ELF-1 (cell line): ENCODE measurements at regions not wholly inside any gene's neighbourhood (a gene's known extent, or its start where the extent isn't known, plus 50 kb on each side); places are given as distances from the start of the nearest gene placed in this dataset.
A peak's percentile ranks its signal among the peaks of the same experiment; 100 is the strongest.
"Not testable (repeated sequence)": the region's sequence is repeated elsewhere in the genome, so short reads cannot be mapped to it uniquely, and the experiment has no call there.

Experiments used
- DNase-seq: peaks from one replicate; pipeline ENCODE4 v3.0.0-alpha.2; 2016; ENCODE audit warnings: low read depth, low spot score

- DNase-seq, result peak; percentile 34
Observed at GRCh38 chr4:178963446-178964045, 1521.3 kb upstream of the AGA start.

- DNase-seq, result no peak
Observed at GRCh38 chr4:178966644-178967043, 1524.4 kb upstream of the AGA start.

DNA sequence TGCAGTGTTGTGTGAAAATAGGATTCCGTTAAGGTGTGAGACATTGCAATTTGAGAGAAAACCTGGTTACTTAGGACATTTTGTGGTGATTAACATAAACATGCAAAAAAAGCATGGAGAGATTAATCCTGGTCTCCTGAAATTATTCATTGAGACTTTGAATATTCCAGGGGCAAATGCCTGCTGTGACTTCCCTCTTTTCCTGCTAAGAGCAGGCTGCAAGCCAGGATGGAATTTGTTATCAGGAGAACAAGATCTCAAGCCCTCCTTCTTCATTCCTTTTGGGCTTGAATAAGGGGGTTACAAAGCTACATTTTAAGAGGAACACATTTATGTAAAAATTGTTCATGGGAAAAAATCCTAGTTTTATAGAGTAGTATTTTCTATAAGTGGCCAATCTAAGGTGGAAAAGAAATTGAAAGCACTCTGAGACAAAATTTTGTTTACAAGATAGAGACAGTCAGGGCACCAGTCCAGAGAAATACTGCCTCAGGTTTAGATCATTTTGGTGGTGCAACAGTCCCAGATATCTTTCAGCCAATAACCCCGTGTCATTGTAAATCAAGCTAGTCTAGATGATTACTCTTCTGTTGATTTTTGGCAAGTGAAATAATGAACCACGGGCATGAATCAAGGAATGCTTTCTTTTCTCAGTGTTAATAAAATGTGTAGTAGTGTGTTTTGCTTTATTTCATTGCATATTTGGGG is 1528.3 kb upstream of the AGA start:
- DNase-seq, result no peak

GRCh38 chr4:178976861-178977260 is 1534.6 kb upstream of the AGA start:
- DNase-seq, result no peak

GRCh38 chr4:178993306-178993705 is 1551.1 kb upstream of the AGA start:
- no peak for DNase-seq

GRCh38 chr4:179001918-179002317 is 1559.7 kb upstream of the AGA start:
- no peak for DNase-seq

GRCh38 chr4:179007755-179008154 is 1565.5 kb upstream of the AGA start:
- no peak for DNase-seq

DNA sequence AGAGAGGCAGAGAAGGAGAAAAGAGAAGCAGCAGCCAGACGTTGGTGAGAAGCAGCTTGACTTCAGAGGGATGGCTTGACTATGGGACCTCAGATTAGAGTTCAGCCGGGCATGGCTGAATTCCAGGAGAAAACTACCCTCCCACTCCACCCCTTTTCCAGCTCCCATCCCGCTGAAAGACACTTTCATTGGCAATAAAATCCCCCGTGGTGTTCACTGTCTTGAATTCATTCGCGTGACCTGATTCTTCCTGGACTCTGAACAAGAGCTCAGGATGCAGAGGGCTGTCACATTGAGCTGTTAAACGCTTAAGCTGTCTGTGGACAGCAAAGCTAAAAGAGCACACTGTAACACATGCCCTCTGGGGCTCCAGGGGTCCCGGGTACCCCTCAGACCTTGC is 1575.3 kb upstream of the AGA start:
- DNase-seq, result no peak

- no peak for DNase-seq
Observed at GRCh38 chr4:179027569-179027968, 1585.3 kb upstream of the AGA start.

GRCh38 chr4:179028321-179028720 is 1586.1 kb upstream of the AGA start:
- DNase-seq, result no peak

- no peak for DNase-seq
Observed at GRCh38 chr4:179029683-179030082, 1587.4 kb upstream of the AGA start.

DNA sequence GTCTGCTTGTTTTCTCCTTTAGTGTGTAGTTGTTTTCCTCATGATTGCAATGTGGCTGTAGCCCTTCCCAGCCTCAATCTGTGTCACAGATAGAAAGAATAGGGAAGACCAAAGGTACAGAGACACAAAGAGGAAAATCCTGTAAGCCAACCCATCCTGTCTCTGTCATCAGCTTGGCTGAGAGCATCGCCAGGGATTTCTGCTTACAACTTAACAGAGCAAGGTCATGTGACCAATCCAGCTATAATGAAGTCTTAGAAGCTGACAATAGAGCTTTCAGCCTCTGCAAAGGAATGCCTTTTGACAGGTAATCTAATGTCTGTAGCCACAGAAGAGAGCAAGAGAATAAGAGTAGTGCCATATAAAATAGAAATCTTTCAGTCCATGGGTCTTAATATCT is 1598.0 kb upstream of the AGA start:
- DNase-seq, result no peak

GRCh38 chr4:179048839-179049453 is 1606.7 kb upstream of the AGA start:
- DNase-seq, result no peak

DNA sequence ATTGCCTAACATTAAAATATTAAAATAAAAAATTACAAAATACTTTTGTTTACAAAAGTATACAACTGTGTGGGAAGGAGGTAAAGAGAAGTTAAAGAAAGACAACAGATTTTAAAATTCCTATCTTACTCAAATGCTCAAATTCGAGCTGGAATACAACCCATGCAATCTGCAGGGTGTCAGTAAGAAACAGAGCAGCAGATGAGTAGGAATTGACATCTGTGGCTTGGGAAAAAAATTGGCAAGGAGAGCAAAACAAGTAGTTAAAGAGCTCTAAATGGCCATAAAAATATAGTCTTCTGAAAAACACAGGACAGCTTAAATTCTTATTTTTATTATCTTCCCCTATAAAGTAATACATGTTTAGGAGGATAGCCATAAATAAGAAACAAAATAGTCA is 1609.0 kb upstream of the AGA start:
- DNase-seq, result no peak

- DNase-seq, result no peak
Observed at GRCh38 chr4:179059396-179059795, 1617.2 kb upstream of the AGA start.

- DNase-seq, result not testable (repeated sequence)
Observed at GRCh38 chr4:179066254-179066653, 1624.0 kb upstream of the AGA start.

- no peak for DNase-seq
Observed at GRCh38 chr4:179071131-179071530, 1628.9 kb upstream of the AGA start.

- DNase-seq, result peak; percentile 18
Observed at GRCh38 chr4:179076865-179077264, 1634.6 kb upstream of the AGA start.

DNA sequence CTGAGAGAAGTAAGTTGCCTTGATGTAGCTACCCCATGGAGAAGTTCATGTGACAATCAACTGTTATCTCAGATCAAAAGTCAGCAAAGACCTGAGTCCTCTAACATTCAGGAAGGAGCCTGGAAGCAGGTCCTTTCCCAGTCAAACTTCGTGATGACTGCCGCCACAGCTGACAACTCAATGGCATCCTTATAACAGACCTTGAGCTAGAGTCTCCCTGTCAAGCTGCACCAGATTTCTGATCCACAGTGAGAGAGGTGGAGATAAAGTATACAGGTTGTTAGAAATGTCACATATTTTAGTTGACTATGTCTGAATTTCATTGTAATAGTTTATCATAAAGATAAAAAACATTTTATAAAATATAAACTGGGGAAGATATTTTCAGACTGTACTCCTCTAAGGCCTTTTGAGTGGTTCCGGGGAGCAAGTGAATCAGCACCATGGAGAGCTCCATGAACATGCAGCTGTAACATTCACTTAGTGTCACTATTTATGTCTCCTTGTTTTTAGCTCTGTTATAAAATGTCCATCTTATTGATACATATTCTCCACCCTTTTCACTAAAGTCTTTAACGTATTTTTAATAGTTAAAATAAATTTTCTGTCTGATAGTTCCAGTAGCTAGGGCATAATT is 1653.5 kb upstream of the AGA start:
- DNase-seq, result peak; percentile 5

GRCh38 chr4:179097741-179098140 is 1655.5 kb upstream of the AGA start:
- peak; percentile 1 for DNase-seq

DNA sequence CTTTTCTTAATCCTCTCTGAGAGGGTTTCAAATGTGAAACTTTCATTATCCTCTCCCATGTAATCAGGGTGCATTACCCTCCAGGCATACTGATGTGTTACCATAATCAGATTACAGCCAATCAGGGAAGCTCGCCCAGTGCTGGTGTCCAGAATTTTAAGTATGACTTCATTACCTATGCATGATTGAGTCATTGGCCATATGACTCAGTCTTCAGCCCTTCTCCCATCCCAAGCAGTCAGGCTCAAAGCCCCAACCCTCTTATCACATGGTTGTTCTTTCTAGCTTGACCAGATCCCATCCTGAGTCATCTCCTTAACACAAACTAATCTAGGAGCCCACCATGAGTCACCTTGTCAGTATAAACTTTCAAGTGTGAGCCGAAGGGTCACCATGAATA is 1668.1 kb upstream of the AGA start:
- DNase-seq, result peak; percentile 58

DNA sequence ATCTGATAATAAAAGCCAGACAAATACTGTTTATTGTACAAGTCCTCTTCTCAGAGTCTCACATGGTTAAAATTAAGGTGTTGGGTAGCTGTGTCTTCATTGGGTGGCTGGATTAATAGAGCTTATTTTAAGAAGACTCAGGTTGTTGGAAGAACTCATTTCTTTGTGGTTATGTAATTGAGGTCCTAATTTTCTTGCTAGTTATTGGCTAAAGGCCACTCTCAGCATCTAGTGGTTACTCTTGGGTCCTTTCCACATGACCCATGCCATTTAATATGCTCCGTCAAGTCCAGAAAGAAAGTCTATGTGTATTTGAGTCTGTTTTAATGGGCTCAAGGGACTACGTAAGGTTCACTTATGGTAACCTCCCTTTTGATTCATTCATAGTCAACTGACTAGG is 1668.6 kb upstream of the AGA start:
- no peak for DNase-seq
